ENCODE measurements at regions not wholly inside any gene's neighbourhood (a gene's known extent, or its start where the extent isn't known, plus 50 kb on each side); places are given as distances from the start of the nearest gene placed in this dataset.

DNA sequence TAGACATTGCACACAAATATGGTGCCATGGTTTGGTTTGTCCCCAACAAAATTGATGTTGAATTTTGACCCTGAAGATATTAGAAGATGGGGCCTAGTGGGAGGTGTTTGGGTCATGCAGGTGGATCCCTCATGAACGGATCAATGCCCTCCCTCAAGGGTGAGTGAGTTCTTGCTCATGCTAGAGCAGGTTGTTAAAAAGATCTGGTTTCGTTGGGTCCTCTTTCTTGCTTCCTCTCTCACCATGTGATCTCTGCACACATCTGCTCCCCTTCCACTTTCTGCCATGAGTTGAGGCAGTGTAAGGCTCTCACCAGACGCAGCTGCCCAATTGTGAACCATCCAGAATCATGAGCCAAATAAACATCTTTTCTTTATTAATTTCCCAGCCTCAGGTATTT, 87.8 kb upstream of the MDFIC2 start:
- TF ChIP-seq, protein P1, sequence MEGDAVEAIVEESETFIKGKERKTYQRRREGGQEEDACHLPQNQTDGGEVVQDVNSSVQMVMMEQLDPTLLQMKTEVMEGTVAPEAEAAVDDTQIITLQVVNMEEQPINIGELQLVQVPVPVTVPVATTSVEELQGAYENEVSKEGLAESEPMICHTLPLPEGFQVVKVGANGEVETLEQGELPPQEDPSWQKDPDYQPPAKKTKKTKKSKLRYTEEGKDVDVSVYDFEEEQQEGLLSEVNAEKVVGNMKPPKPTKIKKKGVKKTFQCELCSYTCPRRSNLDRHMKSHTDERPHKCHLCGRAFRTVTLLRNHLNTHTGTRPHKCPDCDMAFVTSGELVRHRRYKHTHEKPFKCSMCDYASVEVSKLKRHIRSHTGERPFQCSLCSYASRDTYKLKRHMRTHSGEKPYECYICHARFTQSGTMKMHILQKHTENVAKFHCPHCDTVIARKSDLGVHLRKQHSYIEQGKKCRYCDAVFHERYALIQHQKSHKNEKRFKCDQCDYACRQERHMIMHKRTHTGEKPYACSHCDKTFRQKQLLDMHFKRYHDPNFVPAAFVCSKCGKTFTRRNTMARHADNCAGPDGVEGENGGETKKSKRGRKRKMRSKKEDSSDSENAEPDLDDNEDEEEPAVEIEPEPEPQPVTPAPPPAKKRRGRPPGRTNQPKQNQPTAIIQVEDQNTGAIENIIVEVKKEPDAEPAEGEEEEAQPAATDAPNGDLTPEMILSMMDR (IDR thresholded peaks at IDR 0.05), result no peak

DNA sequence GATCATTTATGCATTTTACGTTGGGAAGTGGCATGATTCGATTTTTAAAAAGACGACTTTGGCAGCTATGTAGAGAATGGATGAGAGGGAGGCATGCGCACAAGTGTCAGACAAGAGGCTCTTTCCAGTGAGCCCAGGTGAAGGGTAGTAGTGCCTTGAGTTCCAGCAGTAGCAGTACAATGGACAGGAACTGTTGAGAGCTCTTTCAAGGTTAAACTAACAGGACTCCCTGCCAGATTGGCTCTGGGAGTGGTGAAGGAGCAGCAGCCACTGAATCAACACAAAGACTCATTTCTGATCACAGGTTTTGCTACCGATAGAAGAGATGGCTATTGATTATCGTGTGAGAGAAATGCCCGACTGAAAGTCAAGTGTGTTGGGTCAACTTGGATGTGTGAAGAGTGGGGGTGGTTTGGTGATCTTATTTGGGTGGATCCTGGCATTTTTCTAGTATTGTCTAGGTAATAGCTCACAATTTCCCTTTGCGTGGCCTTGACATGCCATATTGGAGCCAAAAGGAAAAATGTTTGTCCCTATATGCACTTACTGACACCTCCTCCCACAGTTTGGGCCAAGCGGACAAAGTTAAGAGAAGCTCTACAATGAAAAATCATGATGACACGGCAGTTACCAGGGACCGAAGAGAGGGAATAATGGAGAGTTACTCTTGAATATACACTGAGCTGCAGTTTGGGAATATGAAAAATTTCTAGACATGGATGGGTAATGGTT, 81.6 kb upstream of the MDFIC2 start:
- TF ChIP-seq, protein P1 (IDR thresholded peaks at IDR 0.05), result no peak

DNA sequence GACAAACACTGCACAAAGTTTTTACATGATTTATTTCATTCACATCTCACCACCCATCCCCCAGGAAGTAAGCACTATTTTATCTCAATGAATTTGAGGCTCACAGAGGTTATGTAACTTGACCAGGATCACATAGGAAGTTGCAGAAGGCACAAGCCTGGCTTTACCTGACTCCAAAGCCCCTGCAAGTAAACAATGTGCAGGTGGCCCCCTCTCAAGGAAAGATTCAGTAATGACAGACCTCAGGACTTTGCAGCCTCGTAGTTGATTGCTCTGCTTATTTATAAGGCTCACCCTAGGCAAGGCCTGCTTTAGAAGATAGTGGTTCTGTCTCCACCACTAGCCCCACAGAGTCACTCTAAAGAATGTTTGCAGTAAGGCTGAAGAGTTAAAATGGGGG, 79.8 kb upstream of the MDFIC2 start:
- TF ChIP-seq, protein P1 (IDR thresholded peaks at IDR 0.05), result no peak

DNA sequence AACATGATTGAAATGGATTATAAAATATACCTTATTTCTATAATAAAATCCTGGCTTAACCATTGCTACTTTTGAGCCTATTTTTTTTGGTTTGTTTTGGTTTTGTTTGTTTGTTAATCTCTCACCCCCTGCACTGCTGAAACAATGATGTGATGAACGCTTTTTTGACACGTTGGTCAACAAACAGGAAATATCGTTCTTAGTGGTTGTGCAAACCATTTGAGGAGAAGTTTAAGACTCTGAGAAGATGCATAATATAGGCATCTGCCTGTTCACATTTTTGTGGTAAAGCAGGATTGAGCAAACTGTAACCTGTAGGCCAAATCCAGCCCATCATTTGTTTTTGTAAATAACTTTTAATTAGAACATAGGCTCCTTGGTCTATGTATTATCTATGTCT, 75.5 kb upstream of the MDFIC2 start:
- TF ChIP-seq, protein P1 (IDR thresholded peaks at IDR 0.05), result no peak

DNA sequence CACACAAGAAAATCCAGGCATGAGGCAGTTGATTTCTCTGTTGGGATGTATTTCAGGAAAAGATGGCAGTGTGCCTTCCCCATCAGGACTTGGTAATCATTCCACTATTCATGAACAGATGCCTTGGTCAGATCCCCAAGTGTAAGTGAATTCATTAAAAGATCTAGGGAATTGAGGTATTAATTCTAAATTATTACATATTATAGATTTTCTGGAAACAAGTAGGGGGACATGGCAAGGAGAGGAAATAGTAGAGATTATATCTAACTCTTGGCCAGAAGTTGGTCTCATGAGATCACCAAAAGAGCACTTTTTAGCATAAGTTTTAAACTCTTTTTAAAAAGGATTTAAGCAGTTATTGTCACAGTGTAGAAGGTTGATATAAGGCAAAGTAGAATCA, 74.4 kb upstream of the MDFIC2 start:
- TF ChIP-seq, protein P1 (IDR thresholded peaks at IDR 0.05), result no peak

DNA sequence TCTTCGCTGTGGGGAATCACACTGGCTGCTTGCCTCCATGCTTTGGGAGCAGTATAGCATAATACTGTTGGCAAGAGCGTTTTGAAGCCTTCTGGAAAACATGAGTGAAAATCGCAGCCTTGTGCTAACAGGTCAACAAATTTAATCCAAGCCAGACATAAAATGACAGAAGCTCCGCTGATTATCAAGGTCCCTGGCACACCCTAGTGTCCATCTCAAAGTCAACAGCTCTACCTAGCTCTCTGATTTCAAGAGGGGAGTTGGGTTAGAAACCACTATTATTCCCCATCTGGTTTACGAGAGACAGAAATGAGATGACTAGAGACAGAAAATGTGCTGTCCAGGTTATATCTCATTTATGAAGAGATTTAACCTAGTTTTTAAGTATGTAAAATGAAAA, 73.6 kb upstream of the MDFIC2 start:
- TF ChIP-seq, protein P1 (IDR thresholded peaks at IDR 0.05), result no peak

DNA sequence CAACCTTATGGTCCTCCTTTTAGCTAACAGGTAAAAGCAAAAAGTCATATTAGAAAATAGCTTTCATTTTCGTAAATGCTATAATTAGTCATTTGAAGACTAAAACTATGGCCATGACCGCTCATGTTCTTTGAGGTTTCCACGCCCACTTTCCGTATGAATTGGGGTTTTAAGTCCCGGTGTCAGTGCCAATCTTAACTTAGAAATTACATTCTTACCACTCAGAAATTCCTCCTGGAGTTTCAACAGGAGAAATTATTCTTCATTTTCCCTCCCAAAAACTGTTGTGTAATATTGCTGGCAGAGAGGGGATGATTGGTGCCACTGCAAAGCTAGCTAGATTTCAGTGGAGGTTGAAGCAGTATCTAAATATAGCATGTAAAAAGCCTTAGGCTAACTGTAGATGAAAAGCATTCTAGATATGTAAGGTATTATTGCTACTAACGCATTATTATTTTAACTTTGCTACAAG, 71.0 kb upstream of the MDFIC2 start:
- TF ChIP-seq, protein P1 (IDR thresholded peaks at IDR 0.05), result no peak

DNA sequence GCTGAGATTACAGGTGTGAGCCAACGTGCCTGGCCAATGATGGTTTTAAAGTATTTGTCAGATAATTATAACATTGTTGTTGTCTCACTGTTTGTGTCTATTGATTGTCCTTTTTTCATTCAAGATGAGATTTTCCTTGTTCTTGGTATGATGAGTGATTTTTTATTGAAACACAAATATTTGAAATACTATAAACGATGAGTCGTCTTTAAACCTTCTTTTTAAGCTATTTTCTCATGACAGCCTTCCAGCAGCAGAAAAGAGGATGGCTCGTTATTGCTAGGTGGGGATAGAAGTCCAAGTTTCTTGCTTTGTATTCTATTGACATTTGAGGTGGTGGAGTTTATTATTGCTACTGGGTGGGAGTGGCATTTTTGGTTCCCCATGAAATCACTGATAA, 61.7 kb upstream of the MDFIC2 start:
- TF ChIP-seq, protein P1 (IDR thresholded peaks at IDR 0.05), result no peak
